T-helper 1 cell (primary cell): ENCODE measurements at regions not wholly inside any gene's neighbourhood (a gene's known extent, or its start where the extent isn't known, plus 50 kb on each side); places are given as distances from the start of the nearest gene placed in this dataset.

Experiments used
- DNase-seq, 5 donors: peaks; one replicate each; pipeline ENCODE4 v3.0.0-alpha.2; 2012 to 2020

DNA sequence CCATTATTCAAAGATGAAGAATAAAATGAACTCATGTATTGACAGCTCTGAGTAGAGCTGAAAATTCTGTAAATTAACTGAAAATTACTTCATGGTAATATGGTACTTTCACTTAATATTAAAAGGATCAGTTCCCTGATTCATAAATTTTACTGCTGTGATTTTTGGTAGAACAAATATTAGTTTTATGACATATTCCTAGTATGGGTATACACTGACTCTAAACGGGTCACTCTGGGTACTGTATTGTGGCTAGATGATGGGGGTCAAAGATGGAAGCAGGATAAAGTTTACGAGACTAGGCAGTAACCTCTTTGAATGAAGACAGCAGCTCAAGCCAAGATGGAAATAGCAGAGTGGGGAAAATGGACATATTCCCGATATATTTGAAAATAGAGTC, 135.5 kb downstream of the NUAK1 start:
- DNase-seq: no peak

DNA sequence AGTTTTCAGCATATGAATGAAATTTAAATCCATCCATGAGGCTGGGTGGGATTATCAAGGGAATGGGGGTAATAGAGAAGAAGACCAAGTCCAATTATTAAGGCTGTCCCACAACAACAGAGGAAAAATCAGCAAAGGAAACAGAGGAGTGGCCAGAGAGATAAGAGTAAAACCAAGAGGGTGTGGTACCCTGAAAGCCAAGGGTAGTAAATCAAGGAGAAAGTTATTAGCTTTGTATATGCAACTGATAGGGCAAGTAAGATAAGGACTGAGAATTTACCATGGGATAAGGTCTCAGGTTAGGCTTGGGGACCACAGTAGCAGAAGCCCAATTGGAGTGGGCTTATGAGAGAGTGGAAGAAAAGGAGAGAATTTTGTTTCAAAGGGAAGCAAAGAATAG, 134.5 kb downstream of the NUAK1 start:
- DNase-seq: no peak

DNA sequence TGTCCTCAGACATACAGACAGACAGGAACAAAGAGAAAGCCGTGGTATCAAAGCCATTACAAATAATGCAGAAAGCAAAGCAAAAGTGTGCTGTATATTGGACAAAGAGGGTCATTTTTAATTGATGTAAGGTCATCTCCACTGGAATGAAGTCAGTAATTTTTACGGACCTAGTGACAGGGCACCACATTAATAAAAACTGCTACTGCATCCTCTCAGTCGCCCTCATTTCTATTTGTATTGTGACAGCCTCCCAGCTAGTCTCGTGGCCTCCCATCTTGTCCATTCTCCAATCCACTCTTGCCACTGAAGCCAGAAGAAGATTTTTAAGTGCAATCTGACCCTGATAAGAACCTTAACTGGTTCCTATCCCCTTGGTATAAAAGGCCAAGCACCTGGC, 132.4 kb downstream of the NUAK1 start:
- DNase-seq: no peak

DNA sequence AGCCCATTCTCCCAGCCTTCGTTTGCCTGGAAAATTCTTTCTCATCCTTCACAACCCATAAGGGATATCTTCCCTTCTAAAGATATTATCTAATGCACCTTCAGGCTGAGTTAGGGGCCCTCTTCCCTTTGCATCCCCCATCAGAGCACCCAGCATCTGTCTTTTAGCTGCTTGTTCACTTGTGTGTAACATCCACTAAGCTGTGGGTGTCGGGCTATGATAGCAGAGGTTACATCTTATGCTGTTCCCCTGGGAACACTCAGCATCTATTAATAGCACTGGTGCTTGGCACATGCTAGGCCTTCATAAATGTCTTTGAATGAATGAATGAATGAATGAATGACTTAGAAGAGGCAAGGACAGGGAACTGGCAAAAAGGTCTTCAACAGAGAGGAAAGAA, 131.8 kb downstream of the NUAK1 start:
- no peak for DNase-seq

DNA sequence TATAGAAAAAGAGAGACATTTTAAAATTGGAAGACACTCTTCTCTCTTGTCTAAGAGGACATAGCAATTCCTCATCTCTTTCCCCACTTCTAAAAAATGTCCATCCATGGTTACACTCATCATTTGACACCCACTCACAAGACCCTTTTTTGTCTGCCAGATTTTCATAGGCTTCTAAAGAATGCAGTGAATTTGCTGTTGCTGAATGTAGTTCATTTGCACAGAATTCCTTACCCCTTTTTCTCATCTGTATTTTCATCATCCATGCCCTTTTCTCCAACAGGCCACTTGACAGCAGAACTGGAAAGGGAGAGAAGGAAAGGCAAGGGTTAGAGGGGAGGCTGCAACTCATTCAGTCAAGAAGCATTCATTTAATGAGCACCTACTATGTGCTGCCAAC, 128.0 kb downstream of the NUAK1 start:
- no peak for DNase-seq
